Hepatocyte (in vitro differentiated cells): ENCODE measurements at regions not wholly inside any gene's neighbourhood (a gene's known extent, or its start where the extent isn't known, plus 50 kb on each side); places are given as distances from the start of the nearest gene placed in this dataset.

Experiments used
- DNase-seq: peaks from one replicate; pipeline ENCODE4 v3.0.0-alpha.2; 2016; ENCODE audit warnings: low spot score
- H2AFZ ChIP-seq: fragments of 200-600 bp; sonication (generic); 2 replicates; pipeline ENCODE4 v1.6.0; 2016; ENCODE audit warnings: antibody characterized with exemption, mild to moderate bottlenecking
- H3K27ac ChIP-seq: fragments of 200-600 bp; sonication (generic); 2 replicates; pipeline ENCODE4 v1.5.1; 2016; ENCODE audit warnings: mild to moderate bottlenecking
- H3K27me3 ChIP-seq: fragments of 200-600 bp; sonication (generic); 2 replicates; pipeline ENCODE4 v1.6.1; 2016
- H3K36me3 ChIP-seq: fragments of 200-600 bp; sonication (generic); replicated peaks from 2 replicates; pipeline ENCODE4 v1.5.1; 2016; ENCODE audit warnings: low read depth; ENCODE audit not compliant: insufficient read depth
- H3K4me1 ChIP-seq: fragments of 200-600 bp; sonication (generic); 2 replicates; pipeline ENCODE4 v1.5.1; 2016; ENCODE audit warnings: mild to moderate bottlenecking, moderate library complexity; ENCODE audit not compliant: insufficient read depth
- H3K4me2 ChIP-seq: fragments of 200-600 bp; sonication (generic); 2 replicates; pipeline ENCODE4 v1.6.0; 2016
- H3K4me3 ChIP-seq: fragments of 200-600 bp; sonication (generic); 2 replicates; pipeline ENCODE4 v1.5.1; 2016; ENCODE audit warnings: mild to moderate bottlenecking
- H3K79me2 ChIP-seq: fragments of 200-600 bp; sonication (generic); 2 replicates; pipeline ENCODE4 v1.6.0; 2017; ENCODE audit warnings: mild to moderate bottlenecking
- H3K9me2 ChIP-seq: fragments of 200-600 bp; sonication (generic); replicated peaks from 2 replicates; pipeline ENCODE4 v1.6.0; 2017; ENCODE audit warnings: mild to moderate bottlenecking; ENCODE audit not compliant: insufficient read depth
- H3K9me3 ChIP-seq: fragments of 200-600 bp; sonication (generic); 2 replicates; pipeline ENCODE4 v1.5.1; 2016; ENCODE audit warnings: low read depth, mild to moderate bottlenecking
- H4K20me1 ChIP-seq: fragments of 200-600 bp; sonication (generic); 2 replicates; pipeline ENCODE4 v1.6.0; 2016; ENCODE audit warnings: mild to moderate bottlenecking; ENCODE audit not compliant: insufficient read depth, poor library complexity, severe bottlenecking
- EZH2 ChIP-seq: fragments of 200-600 bp; sonication (generic); IDR thresholded peaks from 2 replicates; pipeline ENCODE4 v1.6.1; 2016; ENCODE audit warnings: antibody characterized with exemption, mild to moderate bottlenecking, borderline replicate concordance
- EZH2phosphoT487 ChIP-seq: fragments of 200-600 bp; sonication (generic); IDR thresholded peaks from one replicate; pipeline ENCODE4 v1.6.1; 2018; ENCODE audit warnings: antibody characterized with exemption, mild to moderate bottlenecking, low read depth, moderate library complexity; ENCODE audit not compliant: unreplicated experiment, severe bottlenecking
- WGBS: methylation state at CpG from one replicate; pipeline ENCODE4 v1.1.6; 2016; ENCODE audit warnings: low lambda C conversion rate; ENCODE audit errors: missing lambda C conversion rate; 5-methylcytosine and 5-hydroxymethylcytosine counted together
- TF ChIP-seq, protein P1 (sequence below): fragments of 200-600 bp; sonication (generic); IDR thresholded peaks from 2 replicates; pipeline ENCODE4 v1.5.1; 2016; ENCODE audit warnings: antibody characterized with exemption, mild to moderate bottlenecking; ENCODE audit not compliant: poor library complexity

DNA sequence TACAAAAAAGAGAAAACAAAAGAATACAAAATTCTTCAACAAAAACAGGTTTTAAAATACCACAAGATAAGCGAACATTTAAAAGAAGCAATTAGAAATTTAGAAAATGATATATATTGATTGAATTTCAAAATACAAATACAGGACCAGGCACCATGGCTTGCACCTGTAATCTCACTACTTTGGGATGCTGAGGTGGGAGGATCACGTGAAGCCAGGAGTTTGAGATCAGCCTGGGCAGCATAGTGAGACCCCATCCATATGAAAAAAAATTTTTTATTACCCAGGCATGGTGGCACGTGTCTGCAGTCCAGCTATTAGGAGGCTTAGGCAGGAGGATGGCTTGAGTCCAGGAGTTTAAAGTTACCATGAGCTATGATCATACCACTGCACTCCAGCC lies 109.9 kb upstream of the SLC30A5 start:
- Histone ChIP-seq H3K27me3 (no peaks in the 10 kb centered on the region), H3K36me3 (no peaks in the 10 kb centered on the region), H3K27ac (no peak overlapping the region), H3K4me2 (no peak overlapping the region), H3K79me2 (no peaks in the 10 kb centered on the region), H2AFZ (no peak overlapping the region), H3K4me3 (no peak overlapping the region), H3K4me1 (no peaks in the 10 kb centered on the region), H3K9me2 (no peaks in the 10 kb centered on the region), H3K9me3 (no peaks in the 10 kb centered on the region), H4K20me1 (no peaks in the 10 kb centered on the region)
- no peak for DNase-seq
- TF ChIP-seq EZH2 (no peak), EZH2phosphoT487 (no peak)
- TF ChIP-seq, protein P1, sequence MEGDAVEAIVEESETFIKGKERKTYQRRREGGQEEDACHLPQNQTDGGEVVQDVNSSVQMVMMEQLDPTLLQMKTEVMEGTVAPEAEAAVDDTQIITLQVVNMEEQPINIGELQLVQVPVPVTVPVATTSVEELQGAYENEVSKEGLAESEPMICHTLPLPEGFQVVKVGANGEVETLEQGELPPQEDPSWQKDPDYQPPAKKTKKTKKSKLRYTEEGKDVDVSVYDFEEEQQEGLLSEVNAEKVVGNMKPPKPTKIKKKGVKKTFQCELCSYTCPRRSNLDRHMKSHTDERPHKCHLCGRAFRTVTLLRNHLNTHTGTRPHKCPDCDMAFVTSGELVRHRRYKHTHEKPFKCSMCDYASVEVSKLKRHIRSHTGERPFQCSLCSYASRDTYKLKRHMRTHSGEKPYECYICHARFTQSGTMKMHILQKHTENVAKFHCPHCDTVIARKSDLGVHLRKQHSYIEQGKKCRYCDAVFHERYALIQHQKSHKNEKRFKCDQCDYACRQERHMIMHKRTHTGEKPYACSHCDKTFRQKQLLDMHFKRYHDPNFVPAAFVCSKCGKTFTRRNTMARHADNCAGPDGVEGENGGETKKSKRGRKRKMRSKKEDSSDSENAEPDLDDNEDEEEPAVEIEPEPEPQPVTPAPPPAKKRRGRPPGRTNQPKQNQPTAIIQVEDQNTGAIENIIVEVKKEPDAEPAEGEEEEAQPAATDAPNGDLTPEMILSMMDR, result no peak
- WGBS, result 87% methylated on average over 3 of the region's 3 CpGs

DNA sequence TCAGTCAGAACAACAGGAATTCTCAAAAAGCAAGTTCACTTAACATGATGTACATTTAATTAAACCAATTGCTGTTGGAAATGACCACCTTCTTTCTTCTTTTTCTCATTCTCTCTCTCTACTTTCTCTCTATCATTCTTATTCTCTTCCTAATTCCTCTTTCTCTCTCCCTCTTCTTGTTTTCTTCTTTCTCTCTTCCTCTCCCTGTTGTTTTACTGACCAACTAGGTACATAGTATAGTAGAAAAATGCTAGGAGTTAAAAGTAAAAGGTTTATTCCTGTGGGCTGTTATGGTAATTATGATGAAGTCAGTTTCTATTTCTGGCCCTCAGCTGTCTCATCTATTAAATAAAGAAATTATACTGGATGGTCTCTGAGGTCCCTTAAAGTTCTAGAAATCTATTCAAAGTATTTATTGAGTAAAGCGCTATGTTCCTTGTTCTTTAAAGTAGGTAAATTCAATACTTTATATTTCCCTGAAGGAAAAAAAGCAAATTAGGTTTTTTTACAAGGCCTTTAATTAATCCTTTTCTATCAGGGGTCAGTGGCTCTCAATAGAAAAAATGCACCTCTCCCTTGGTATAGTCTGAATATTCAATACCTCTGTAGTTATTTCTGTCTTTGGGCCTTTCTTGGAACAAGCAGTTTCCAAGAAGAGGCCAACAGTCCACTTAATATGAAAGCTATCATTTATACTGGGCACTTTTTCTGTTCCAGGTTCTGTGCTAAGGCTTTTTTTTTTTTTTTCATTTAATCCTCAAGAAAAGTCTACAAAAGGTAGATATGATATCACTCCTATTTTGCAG lies 102.3 kb upstream of the SLC30A5 start:
- H3K9me2 ChIP-seq, result no peaks in the 10 kb centered on the region
- no peak overlapping the region for H3K27ac ChIP-seq
- H3K79me2 ChIP-seq, result no peaks in the 10 kb centered on the region
- H3K9me3 ChIP-seq, result no peaks in the 10 kb centered on the region
- TF ChIP-seq, protein P1, result no peak
- TF ChIP-seq EZH2phosphoT487 (no peak), EZH2 (no peak)
- no peaks in the 10 kb centered on the region for H3K27me3 ChIP-seq
- peaks cover 3% of the 10 kb centered on the region for H3K4me1 ChIP-seq
- H4K20me1 ChIP-seq, result no peaks in the 10 kb centered on the region
- no peak overlapping the region for H3K4me3 ChIP-seq
- no peaks in the 10 kb centered on the region for H3K36me3 ChIP-seq
- no peak overlapping the region for H3K4me2 ChIP-seq
- no peak for DNase-seq
- no peak overlapping the region for H2AFZ ChIP-seq
- 97% methylated on average over 1 of the region's 1 CpG for WGBS

- no peak for DNase-seq
- H2AFZ ChIP-seq, result peak overlapping the region; percentile 1
- no peak overlapping the region for H3K4me2 ChIP-seq
Measured at GRCh38 chr5:68994645-68995044, 99.2 kb upstream of the SLC30A5 start.

More at GRCh38 chr5:68994645-68995044, 99.2 kb upstream of the SLC30A5 start:
- H4K20me1 ChIP-seq, result no peaks in the 10 kb centered on the region
- H3K9me3 ChIP-seq, result no peaks in the 10 kb centered on the region
- TF ChIP-seq, protein P1, result no peak
- TF ChIP-seq EZH2phosphoT487 (no peak), EZH2 (no peak)
- no peaks in the 10 kb centered on the region for H3K9me2 ChIP-seq
- H3K36me3 ChIP-seq, result no peaks in the 10 kb centered on the region
- peaks cover 3% of the 10 kb centered on the region for H3K4me1 ChIP-seq
- WGBS, result 55% methylated on average over 4 of the region's 4 CpGs
- H3K79me2 ChIP-seq, result no peaks in the 10 kb centered on the region
- no peak overlapping the region for H3K4me3 ChIP-seq
- no peaks in the 10 kb centered on the region for H3K27me3 ChIP-seq
- no peak overlapping the region for H3K27ac ChIP-seq
